ENCODE measurements at regions not wholly inside any gene's neighbourhood (a gene's known extent, or its start where the extent isn't known, plus 50 kb on each side); places are given as distances from the start of the nearest gene placed in this dataset.
"Not testable (repeated sequence)": the region's sequence is repeated elsewhere in the genome, so short reads cannot be mapped to it uniquely, and the experiment has no call there.

DNA sequence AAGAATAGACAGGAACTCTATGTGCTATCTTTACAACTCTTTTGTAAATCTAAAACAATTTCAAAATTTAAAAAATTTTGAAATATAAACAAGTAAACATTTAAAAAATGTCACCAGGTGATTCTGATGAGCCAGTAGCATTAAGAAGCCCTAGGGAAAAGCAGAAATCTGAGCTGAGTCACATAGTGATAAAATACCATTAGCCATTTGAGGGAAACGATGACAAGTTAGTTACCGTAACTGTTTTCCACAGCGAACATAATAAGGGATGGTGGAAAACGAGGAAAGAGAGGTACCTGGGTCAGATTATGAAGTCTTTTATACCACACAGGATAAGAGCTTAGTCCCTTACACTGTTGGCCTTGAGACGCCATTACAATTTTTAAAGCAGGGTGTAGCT is 55.5 kb downstream of the PRR15 start:
- DNase-seq = no peak

DNA sequence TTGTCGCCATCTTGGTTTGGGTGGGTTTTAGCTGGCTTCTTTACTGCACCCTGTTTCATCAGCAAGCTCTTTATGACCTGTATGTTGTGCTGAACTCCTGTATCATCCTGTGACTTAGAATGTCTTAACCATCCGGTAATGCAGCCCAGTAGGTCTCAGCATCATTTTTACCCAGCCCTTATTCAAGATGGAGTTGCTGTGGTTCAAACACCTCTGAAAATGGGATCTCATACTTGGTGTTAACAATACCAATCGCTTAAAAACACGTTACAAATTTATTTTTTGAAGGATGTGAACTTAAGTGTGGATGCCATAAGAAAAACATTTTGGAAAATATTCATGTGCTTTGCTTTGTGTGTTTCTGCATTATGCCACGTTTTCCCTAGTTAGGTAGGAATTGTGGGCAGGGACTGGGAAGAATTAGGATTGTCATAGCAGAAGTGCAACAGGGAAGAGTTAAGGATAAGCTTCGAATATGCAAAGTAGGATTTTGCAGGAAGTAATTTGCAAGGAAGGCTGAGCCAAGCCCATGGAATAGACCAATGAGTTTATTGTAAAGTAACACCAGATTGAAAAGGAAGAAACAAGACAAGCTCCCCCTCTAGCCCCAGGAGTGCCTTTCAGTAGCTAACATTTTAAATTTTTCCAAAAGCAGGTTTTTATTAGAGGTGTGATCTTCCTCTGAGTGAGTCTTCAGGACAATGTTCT is 56.4 kb downstream of the PRR15 start:
- no peak for DNase-seq

DNA sequence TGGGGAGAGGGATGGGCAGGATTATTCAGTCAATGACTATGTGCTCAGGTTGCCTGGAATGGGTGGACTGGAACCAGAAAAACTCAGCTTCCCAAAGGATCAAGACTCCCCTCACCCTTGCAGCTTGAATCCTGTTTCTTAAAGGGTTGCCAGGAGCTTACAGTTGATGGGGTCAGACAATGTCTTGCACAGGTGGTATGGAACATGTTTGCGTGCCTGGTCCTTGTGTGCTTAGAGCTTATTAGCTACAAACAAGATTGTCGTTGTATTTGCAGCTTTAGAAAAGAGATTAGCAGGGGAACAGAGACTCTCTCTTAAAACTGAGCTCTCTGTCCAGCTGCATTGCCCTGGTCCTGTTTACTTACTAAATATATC is 56.9 kb downstream of the PRR15 start:
- no peak for DNase-seq

DNA sequence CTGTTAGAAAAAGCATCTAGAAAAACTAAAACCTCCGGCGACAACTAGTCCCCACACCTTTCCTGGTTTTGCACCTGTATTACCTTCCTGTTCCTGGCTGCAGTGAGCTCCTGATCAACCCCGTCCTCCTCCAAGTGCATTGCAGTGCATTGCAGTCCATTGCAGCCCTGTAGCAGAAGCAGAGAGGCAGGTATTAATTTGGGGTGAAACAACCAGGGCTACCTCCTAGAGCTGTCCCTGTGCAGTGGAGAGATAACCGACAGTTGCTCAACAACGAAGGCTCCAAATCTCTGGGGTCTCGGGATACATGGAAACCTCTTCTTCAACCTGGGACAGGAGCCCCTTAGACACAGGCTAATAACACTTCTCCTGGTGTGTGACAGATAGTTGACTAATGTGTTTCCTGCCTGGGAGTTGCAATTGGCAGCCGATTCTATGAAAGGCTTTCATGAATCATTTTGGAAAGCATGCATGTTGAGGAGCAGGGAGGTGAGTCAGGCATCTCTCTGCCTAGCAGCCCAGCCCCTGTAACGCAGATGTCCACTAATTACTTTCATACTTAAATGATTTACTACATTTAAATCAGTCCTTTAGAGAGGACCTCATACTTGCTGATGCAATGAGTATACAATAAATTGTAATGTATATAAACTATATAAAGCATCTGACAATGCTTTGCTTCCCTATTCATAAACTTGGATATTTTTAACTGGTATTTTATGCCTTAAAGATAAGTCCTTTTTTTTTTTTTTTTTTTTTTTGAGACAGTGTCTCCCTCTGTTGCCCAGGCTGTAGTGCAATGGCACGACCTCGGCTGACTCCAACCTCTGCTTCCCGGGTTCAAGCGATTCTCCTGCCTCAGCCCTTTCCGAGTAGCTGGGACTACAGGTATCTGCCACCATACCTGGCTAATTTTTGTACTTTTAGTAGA is 59.0 kb downstream of the PRR15 start:
- DNase-seq = no peak

DNA sequence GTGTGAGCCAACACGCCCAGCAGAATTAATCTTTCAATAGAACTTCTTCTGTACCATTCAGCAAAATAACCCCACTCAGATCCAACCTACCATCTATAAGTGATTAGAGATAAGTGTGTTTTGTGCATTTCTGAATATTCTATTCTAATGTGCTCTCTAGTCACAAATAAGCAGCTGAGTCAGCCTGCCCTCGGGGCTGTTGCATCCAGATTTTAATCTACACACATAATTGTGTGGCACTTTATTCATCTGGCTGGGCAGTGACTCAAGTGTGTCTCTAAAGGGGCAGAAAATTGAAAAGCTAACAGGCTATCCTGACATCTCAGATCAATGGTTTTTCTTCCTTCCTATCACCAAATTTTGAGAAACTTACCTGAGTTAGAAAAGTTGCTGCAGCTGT is 60.3 kb downstream of the PRR15 start:
- no peak for DNase-seq

DNA sequence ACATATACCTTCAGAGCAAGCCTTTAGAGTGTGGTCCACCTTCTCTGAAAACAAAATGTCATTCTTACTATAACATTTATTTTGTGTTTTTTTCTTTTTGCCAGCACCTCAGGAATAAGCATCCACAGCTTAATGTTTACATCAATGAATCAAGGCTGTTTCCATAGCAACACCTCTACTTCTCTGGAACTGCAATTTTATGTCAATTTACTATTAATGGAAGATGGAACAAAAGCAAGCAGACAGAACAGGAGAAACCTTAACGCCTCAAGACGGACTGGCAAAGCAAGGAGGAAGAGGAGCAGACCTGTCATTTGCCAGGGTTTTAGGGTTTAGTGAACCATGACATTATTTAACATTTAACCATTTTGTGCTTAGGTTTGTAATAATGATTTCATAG is 63.1 kb downstream of the PRR15 start:
- no peak for DNase-seq

DNA sequence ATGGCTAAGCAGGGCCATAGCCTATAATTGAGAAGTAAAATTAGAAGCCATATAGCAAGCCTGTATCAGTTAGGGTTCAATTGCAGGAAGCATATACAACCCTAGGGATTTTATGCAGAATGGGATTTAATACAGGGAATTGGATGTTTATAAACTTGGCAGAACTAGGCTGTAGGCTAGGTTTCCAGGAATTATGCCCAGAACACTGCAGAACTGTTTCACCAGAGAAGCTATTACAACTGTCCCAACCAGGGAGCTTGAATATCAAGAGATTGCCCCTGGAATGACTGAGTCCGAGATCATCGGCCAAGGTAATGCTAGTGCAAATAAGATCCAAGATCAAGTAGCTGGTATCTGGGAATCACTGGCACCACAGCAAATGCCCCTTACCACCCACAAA is 64.0 kb downstream of the PRR15 start:
- no peak for DNase-seq

DNA sequence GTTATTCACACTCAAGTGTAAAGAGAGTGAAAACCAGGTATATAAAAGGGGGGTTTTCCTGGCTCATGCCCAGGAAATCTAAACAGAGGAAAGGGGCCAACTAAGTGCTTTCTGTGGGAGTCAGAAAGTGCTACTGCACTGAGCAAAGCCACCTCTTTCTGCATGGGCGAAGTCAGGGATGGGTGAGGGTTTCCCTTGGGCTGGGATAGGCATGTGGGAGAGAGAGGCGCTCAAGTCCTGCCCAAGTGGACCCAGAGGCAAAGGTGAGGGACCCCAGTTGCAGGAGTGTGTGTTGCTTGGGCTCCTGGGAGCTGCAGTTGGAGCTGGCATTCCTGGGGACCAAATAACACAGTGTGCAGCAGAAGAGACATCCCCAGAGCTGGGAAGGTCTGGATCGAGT is 65.9 kb downstream of the PRR15 start:
- DNase-seq = no peak

DNA sequence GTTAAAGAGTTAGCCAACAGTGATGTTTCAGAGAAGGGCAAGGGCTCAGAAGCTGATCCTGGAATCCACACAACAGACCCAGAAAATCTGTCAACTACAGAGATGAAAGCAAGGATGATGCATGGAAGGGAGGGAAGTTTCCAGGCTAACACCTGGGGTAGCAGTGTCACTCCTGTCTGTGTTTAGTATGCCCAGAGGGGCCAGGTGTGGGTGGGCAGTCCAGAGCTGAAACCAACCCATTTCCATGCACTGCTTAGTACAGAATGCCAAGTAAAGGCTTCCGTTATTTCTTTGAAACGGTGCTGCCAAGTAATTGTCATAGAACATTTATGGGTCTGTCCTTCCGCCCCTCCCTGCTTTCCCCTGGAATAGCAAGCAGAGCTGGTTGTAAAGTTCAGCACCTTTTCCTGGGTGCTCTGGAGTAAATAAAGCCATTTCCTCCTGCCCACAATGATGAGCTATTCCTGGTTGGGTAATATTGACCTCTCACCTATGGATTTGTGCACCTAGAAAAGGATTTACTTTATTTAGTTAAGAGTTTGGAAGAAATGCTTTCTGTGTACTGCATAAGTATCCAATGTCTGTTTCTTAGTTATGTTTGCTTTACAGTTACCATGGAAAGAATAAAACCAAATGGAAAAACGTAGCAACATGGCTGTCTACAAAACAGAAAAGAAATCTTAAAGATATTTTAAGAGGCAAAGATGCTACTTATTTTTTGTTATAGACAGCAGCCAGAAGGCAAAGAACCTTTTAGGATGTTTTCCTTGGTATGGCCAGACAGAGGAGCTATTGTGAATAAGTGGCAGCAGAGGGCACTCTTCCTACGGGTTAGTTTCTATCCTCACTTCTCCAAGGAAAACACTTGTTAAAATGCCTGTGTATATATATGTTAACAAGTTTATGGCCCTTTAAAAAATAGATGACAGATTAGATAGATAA is 71.7 kb downstream of the PRR15 start:
- not testable (repeated sequence) for DNase-seq

DNA sequence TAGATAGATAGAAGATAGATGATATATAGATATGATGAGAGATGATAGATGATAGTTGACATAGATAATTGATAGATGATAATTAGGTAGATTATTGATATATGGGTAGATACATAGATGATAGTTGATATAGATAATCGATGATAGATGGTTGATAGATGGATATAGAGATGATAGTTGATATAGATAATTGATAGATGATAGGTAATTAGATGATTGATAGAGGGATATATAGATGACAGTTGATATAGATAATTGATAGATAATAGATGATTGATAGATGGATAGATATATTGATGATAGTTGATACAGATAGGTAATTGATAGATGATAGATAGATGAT is 72.3 kb downstream of the PRR15 start:
- DNase-seq = no peak

DNA sequence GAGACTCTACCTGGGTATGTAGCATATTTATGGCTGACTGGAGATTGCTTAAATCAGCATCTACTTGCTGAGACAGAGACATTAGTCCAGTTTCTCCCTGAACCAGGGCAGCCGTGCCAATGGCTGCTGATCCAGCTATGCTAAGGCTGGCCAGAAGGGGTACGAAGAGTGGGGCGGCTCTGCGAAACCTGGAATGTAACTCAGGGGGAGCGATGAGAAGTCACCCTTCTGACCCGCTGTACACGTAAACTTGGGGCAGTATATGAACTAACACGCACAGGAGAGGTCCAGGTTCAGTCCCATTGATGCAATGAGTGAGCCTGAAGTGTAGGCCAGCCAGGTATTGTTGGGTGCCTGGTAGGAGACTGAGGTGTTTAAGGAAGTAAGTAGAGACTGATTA is 73.7 kb downstream of the PRR15 start:
- DNase-seq = no peak

DNA sequence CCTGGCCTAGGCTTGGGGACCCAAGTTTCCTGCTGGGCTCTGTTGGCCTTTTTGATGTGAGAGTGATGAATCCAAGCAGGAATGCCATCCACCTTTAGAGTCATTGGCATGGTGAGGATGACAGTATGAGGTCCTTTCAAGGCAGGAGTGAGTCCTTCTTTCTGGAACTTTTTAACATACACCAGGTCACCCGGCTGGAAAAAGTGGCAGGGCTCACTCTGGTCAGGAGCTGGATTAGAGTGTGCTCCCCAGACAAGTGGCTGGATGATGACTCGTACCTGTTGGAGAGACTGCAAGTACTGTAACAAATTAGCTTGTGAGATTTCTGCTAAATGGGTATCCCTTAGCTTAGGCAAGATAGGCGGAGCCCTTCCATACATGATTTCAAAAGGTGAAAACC is 75.2 kb downstream of the PRR15 start:
- not testable (repeated sequence) for DNase-seq

DNA sequence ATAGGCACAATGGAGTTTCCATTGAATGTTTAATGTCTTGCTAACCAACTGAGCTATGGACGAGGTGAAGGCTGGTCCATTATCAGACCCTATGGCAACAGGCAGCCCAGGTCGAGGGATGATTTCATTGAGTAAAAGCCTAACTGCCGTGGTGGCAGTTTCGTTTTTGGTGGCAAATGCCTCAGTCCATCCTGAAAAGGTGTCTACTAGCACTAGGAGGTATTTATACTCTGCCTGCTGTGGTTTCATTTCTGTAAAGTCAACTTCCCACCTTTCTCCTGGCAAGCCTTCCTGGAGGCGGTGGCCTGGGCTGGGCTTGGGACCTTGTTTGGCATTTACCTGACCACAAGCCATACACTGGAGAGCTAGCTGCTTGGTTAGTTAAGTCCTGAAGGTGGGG is 75.8 kb downstream of the PRR15 start:
- no peak for DNase-seq

DNA sequence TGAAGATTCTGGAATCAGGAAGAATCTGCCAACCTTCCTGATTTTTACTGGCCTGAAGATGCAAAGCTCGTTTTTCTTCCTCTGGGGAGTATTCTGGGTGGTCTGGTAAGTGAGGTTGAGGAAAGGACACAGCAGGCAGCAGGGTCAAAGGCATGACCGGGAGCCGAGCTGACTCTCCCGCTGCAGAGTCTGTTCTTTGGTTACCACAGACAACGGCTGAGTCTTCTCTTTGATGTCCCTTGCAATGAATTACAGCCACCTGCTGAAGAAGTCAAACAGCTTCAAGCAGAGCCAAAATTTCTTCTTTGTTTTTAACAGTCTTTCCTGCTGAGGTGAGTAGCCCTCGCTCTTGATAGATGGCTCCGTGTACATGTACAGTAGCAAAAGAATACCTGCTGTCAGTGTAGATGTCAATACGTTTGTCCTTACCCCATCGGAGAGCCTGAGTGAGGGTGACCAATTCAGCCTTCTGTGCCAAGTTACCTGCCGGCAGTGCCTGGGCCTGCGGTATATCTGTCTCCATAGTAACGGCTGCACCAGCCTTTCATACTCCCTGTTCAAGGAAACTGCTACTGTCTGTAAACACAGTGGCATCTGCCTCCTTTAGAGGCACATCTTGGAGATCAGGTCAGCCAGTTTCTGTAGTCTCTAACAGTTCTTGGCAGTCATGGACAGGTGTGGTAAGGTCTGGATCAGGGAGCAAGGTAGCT is 76.4 kb downstream of the PRR15 start:
- no peak for DNase-seq

DNA sequence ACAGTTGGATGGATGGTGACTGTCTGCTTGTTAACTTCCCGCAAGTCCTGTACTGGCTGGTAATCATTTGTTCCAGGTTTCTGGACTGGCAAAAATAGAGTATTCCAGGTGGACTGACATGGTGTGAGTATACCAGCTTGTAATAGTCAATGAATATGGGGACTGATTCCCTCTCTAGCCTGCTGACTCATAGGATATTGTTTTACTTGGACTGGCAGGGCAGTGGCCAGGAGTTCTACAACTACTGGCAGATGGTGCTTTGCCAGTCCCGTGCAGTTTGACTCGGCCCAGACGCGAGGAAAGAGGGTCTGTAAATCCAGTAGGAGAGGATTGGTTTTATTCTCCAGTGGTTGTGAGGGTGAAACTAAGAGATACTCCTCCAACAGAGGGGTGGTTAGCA is 78.0 kb downstream of the PRR15 start:
- DNase-seq = no peak

DNA sequence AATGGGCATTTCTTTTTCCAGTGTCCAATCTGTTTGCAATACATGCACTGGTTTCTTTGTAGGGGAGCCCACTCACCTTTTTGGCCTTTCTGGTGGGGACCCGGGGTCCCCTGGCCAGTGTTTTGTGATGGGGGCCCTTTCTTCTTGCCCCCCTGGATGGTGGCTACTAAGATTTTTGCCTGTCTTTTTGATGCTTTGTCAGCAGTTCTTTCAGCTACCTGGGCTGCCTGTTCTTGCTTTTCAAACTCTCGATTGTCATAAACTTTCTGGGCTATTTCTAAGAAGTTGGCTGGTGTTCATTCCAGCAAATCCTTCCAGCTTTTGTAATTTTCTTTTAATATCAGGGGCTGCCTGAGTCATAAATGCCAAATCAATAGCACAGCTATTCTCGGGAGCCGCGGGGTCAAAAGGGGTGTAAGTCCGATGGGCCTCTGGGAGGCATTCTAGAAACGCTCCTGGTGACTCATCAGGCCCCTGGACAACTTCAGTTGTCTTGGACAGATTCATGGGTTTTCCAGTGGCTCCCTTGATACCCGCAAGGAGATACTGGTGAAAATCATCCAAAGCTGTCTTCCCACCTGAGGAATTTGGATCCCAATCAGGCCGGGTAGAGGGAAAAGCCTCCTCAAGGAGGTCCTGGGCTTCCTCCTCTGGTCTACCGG is 79.0 kb downstream of the PRR15 start:
- DNase-seq = no peak

DNA sequence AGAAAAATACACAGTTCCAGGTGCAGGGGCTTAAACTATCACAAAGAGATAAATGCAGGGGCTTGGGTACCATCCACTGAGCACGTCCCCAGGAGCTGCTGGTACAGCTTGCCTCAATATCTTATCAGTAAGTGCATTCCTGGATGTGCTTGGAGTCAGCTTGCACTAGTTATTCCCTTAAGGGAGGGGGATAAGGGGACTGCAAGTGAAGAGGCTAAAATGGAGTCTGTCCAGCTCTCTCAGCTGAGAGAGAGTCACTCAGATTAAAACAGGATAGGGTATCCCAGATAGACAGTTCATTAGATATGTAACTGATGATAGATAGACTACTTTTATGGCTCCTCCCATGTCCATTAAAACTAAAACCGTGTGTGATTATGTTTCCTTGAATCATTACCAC is 82.5 kb downstream of the PRR15 start:
- DNase-seq = not testable (repeated sequence)

DNA sequence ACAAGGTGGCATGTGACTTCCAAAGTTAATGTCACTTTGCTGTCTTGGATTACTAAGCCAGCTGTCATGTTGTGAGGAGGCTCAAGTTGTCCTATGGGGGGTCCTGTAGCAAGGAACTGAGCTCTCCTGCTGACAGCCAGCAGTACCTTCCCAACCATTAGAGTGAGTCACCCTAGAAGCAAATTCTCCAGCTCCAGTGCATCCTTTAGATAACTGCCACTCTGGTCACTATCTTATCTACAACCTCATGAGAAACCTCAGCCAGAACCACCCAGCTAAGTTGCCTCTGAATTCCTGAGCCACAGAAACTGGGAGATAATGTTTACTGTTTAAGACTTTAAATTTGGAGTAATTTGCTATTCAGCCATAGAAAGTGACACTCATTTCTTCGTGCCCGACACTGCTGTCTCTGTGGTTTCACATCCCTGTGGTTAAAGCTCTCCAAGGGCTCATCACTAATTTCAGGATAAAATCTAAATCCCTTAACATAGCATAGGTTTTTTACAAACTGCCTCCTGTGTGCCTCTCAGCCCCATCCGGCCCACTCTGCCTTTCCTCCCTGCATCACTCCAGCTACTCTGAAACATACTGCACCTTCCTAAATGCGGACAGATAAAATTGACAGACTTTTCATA is 83.5 kb downstream of the PRR15 start:
- no peak for DNase-seq

DNA sequence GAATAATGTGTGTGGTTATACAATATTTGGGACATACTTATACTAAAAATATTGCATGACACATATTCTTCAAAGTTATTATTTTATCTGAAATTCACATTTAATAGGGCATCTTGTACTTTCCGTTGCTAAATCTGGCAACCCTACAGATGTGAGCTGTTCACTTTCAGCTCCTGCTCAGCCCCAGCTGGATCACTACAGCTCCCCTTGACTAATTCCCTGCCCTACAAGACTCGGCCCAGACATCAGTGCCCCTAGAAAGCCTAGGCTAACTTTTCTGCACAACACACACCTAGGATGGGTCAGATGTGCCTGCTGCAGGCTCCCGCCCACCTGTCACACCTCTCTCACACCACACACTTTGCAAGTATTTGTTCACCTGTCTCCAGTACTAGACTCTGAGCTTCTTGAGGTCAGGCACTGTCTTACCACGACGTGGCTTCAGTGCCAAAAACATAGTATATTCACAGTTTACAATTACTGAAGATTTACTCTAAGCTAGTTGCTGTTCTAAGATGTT is 84.1 kb downstream of the PRR15 start:
- not testable (repeated sequence) for DNase-seq

DNA sequence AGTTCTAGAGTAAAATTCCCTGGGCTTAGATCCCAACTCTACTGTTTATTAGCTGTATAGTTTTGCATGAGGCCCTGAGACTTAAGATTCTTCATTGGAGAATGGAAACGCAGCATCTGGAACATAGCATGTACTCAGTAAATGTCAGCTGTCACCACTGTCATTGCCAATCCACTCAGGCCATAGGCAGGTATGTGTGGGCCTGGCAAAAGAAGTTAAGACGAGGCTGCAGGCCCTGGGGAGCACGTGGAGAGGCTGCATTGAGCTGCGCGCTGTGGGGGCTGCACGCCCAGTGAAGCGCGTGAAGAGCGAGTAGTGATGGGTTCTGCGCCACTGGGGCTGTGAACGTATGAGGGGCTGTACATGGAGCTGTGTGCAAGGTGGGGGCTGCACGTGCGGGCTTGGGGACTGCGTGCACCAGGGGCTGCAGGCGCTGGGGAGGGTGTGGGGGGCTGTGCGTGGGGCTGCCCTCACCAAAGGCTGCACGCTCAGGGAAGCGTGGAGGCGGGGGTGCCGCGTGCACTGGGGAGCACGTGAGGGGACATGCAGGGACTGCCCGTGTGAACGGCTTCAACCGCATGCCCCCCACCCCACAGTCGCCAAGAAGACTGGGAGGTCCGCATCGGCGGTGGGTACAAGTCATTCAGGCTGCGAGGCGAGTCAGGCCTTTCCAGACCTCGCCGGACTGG is 85.5 kb downstream of the PRR15 start:
- DNase-seq = no peak

DNA sequence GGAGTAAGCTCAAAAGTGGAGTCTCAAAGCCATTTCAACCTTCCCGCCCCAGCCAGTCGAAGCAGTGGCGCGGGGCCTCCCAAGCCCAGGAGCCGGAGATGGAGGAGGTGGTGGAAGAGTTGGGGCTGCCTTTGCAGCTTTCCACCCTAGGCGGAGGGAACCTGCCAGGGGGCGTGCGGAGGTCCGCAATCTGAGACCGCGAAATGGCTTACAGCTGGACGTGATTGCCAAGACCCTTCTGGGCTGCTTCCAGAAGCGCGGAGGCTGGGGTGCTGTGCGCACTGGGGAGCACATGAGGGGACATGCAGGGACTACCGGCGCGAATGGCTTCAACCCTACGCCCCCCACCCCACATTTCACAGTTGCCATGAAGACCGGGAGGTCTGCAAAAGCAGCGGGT is 86.2 kb downstream of the PRR15 start:
- no peak for DNase-seq

All from activated naive CD4-positive, alpha-beta T cell (primary cell).